Activated B cell treated with CpG ODN at 0.5 μM for 24 hours (primary cell): ENCODE measurements at regions not wholly inside any gene's neighbourhood (a gene's known extent, or its start where the extent isn't known, plus 50 kb on each side); places are given as distances from the start of the nearest gene placed in this dataset.

ENCODE experiments used
- ATAC-seq: fragments of 200-7000 bp; cut with Tn5 transposase; one replicate; pipeline ENCODE4 v1.10.0; 2021; ENCODE audit warnings: low read depth, mild to moderate bottlenecking, moderate library complexity
- CTCF ChIA-PET: fragments of 350-600 bp; sonication (Branson Sonifier 250); formaldehyde crosslinking; loops from one replicate; lab custom pipeline; 2021; ENCODE audit warnings: antibody characterized with exemption; lab: Charles Lee
- POLR2A ChIA-PET: fragments of 350-600 bp; sonication (Branson Sonifier 250); formaldehyde crosslinking; loops from one replicate; lab custom pipeline; 2021; ENCODE audit warnings: antibody characterized with exemption; lab: Charles Lee
- DNase-seq: peaks from one replicate; pipeline ENCODE4 v3.0.0; 2022
- H3K27ac Mint-ChIP-seq: one replicate; pipeline ENCODE4 v1.8.0; 2020; ENCODE audit warnings: mixed read lengths
- H3K27me3 Mint-ChIP-seq: one replicate; pipeline ENCODE4 v1.8.0; 2021; ENCODE audit warnings: mixed read lengths
- H3K36me3 Mint-ChIP-seq: one replicate; pipeline ENCODE4 v1.8.0; 2021; ENCODE audit warnings: low read depth, mixed read lengths
- H3K4me1 Mint-ChIP-seq: one replicate; pipeline ENCODE4 v1.8.0; 2021; ENCODE audit warnings: mixed read lengths
- H3K4me3 Mint-ChIP-seq: one replicate; pipeline ENCODE4 v1.8.0; 2020; ENCODE audit warnings: mild to moderate bottlenecking, mixed read lengths
- H3K9me3 Mint-ChIP-seq: one replicate; pipeline ENCODE4 v1.8.0; 2020; ENCODE audit warnings: mixed read lengths
- CTCF ChIP-seq: fragments of 200-600 bp; IDR thresholded peaks from one replicate; pipeline ENCODE4 v1.8.0; 2022; ENCODE audit warnings: antibody characterized with exemption, mild to moderate bottlenecking
- intact Hi-C: fragments of 100-400 bp; cut with micrococcal nuclease; formaldehyde crosslinking; loops from one replicate; pipeline ENCODE4 v1.15.1; 2024

GRCh38 chr9:16221366-16221765, 649.1 kb downstream of the BNC2 start:
- intact Hi-C loops = no loop called here
- ChIA-PET POLR2A (no interaction called here), CTCF (no interaction called here)
- DNase-seq (no peak), ATAC-seq (no peak)
- Mint-ChIP-seq H3K27me3 (no peaks in the 10 kb centered on the region), H3K27ac (no peak overlapping the region), H3K4me1 (no peaks in the 10 kb centered on the region), H3K9me3 (no peaks in the 10 kb centered on the region), H3K36me3 (no peaks in the 10 kb centered on the region), H3K4me3 (no peak overlapping the region)
- TF ChIP-seq CTCF = no peak

- H3K27ac Mint-ChIP-seq = no peak overlapping the region
- no peak for ATAC-seq
- ChIA-PET POLR2A (no interaction called here), CTCF (no interaction called here)
- no peak for TF ChIP-seq CTCF
- no peaks in the 10 kb centered on the region for H3K9me3 Mint-ChIP-seq
- no peak for DNase-seq
- H3K27me3 Mint-ChIP-seq = no peaks in the 10 kb centered on the region
- intact Hi-C loops = no loop called here
- no peak overlapping the region for H3K4me3 Mint-ChIP-seq
- H3K36me3 Mint-ChIP-seq = no peaks in the 10 kb centered on the region
- no peaks in the 10 kb centered on the region for H3K4me1 Mint-ChIP-seq
Measured at GRCh38 chr9:16221822-16222547, 648.5 kb downstream of the BNC2 start.

- no peak overlapping the region for H3K27ac Mint-ChIP-seq
- H3K36me3 Mint-ChIP-seq = no peaks in the 10 kb centered on the region
- H3K4me1 Mint-ChIP-seq = no peaks in the 10 kb centered on the region
- H3K4me3 Mint-ChIP-seq = no peak overlapping the region
- POLR2A ChIA-PET = no interaction called here
- intact Hi-C loops = no loop called here
- no peak for ATAC-seq
- H3K27me3 Mint-ChIP-seq = no peaks in the 10 kb centered on the region
- TF ChIP-seq CTCF = no peak
- CTCF ChIA-PET = no interaction called here
- H3K9me3 Mint-ChIP-seq = no peaks in the 10 kb centered on the region
- no peak for DNase-seq
Measured at GRCh38 chr9:16223074-16223871, 647.2 kb downstream of the BNC2 start.

- TF ChIP-seq CTCF = no peak
Measured at GRCh38 chr9:16230731-16231130, 639.7 kb downstream of the BNC2 start.

GRCh38 chr9:16236311-16236710, 634.2 kb downstream of the BNC2 start:
- no peak for TF ChIP-seq CTCF
- no peak for ATAC-seq
- no peaks in the 10 kb centered on the region for H3K36me3 Mint-ChIP-seq
- H3K4me1 Mint-ChIP-seq = no peaks in the 10 kb centered on the region
- intact Hi-C loops = no loop called here
- DNase-seq = no peak
- H3K9me3 Mint-ChIP-seq = peaks cover 7% of the 10 kb centered on the region
- H3K4me3 Mint-ChIP-seq = no peak overlapping the region
- no peaks in the 10 kb centered on the region for H3K27me3 Mint-ChIP-seq
- no peak overlapping the region for H3K27ac Mint-ChIP-seq
- CTCF ChIA-PET = no interaction called here
- POLR2A ChIA-PET = no interaction called here

More at GRCh38 chr9:16230731-16231130, 639.7 kb downstream of the BNC2 start:
- H3K4me1 Mint-ChIP-seq = no peaks in the 10 kb centered on the region
- peaks cover 12% of the 10 kb centered on the region for H3K9me3 Mint-ChIP-seq
- POLR2A ChIA-PET = no interaction called here
- no peak for ATAC-seq
- CTCF ChIA-PET = no interaction called here
- no peak overlapping the region for H3K27ac Mint-ChIP-seq
- no peaks in the 10 kb centered on the region for H3K27me3 Mint-ChIP-seq
- H3K36me3 Mint-ChIP-seq = no peaks in the 10 kb centered on the region
- no peak overlapping the region for H3K4me3 Mint-ChIP-seq
- intact Hi-C loops = no loop called here
- DNase-seq = no peak
